HG03558 (cell line): ENCODE measurements at regions not wholly inside any gene's neighbourhood (a gene's known extent, or its start where the extent isn't known, plus 50 kb on each side); places are given as distances from the start of the nearest gene placed in this dataset.

Experiments used
- ATAC-seq: cut with Tn5 transposase; IDR thresholded peaks from one replicate; pipeline ENCODE4 v1.9.1; 2021; ENCODE audit warnings: moderate number of reproducible peaks; ENCODE audit not compliant: unreplicated experiment; ENCODE audit errors: extremely low read depth

GRCh38 chr2:196466581-196466980, 172.9 kb upstream of the CCDC150 start:
- no peak for ATAC-seq

- ATAC-seq, result no peak
Measured at GRCh38 chr2:196468394-196468793, 171.1 kb upstream of the CCDC150 start.

- ATAC-seq, result no peak
Measured at GRCh38 chr2:196473617-196474016, 165.9 kb upstream of the CCDC150 start.

GRCh38 chr2:196475611-196476010, 163.9 kb upstream of the CCDC150 start:
- no peak for ATAC-seq

- ATAC-seq, result no peak
Measured at GRCh38 chr2:196478588-196478987, 160.9 kb upstream of the CCDC150 start.

GRCh38 chr2:196479350-196479749, 160.2 kb upstream of the CCDC150 start:
- no peak for ATAC-seq

- ATAC-seq, result no peak
Measured at GRCh38 chr2:196480653-196481323, 158.7 kb upstream of the CCDC150 start.

GRCh38 chr2:196481324-196481697, 158.2 kb upstream of the CCDC150 start:
- ATAC-seq, result no peak

- ATAC-seq, result no peak
Measured at GRCh38 chr2:196482119-196483065, 157.1 kb upstream of the CCDC150 start.

- no peak for ATAC-seq
Measured at GRCh38 chr2:196486146-196486545, 153.4 kb upstream of the CCDC150 start.

GRCh38 chr2:196487417-196487816, 152.1 kb upstream of the CCDC150 start:
- no peak for ATAC-seq

GRCh38 chr2:196489371-196489770, 150.1 kb upstream of the CCDC150 start:
- no peak for ATAC-seq

- no peak for ATAC-seq
Measured at GRCh38 chr2:196492946-196493345, 146.6 kb upstream of the CCDC150 start.

- no peak for ATAC-seq
Measured at GRCh38 chr2:196498962-196499361, 140.6 kb upstream of the CCDC150 start.

GRCh38 chr2:196499686-196500085, 139.8 kb upstream of the CCDC150 start:
- no peak for ATAC-seq

- ATAC-seq, result no peak
Measured at GRCh38 chr2:196500686-196501431, 138.7 kb upstream of the CCDC150 start.

GRCh38 chr2:196501836-196502235, 137.7 kb upstream of the CCDC150 start:
- ATAC-seq, result no peak

GRCh38 chr2:196502386-196502785, 137.1 kb upstream of the CCDC150 start:
- no peak for ATAC-seq

GRCh38 chr2:196503398-196503797, 136.1 kb upstream of the CCDC150 start:
- ATAC-seq, result no peak

- ATAC-seq, result no peak
Measured at GRCh38 chr2:196504788-196505187, 134.7 kb upstream of the CCDC150 start.

GRCh38 chr2:196510246-196510645, 129.3 kb upstream of the CCDC150 start:
- ATAC-seq, result no peak
